ENCODE measurements at regions not wholly inside any gene's neighbourhood (a gene's known extent, or its start where the extent isn't known, plus 50 kb on each side); places are given as distances from the start of the nearest gene placed in this dataset.

GRCh38 chr5:74550927-74551326 is 89.6 kb downstream of the ENC1 start:
- no peak for DNase-seq
- H3K9me3 ChIP-seq = no peaks in the 10 kb centered on the region
- H3K27me3 ChIP-seq = no peaks in the 10 kb centered on the region
- H3K27ac ChIP-seq = no peak overlapping the region
- no peak overlapping the region for H3K4me3 ChIP-seq
- intact Hi-C loops (cut with DNase I; ENCODE audit: low total_unique reads) = no loop called here
- no peaks in the 10 kb centered on the region for H3K36me3 ChIP-seq (ENCODE audit: low read depth, missing control alignments)
- TF ChIP-seq POLR2A (IDR thresholded peaks at IDR 0.05) = no peak
- no peak for TF ChIP-seq CTCF (IDR thresholded peaks at IDR 0.05)
- H3K4me1 ChIP-seq = no peaks in the 10 kb centered on the region
- 70 to 95% methylated on average over 4 of the region's 4 CpGs for WGBS, 2 donors

- no peaks in the 10 kb centered on the region for H3K4me1 ChIP-seq
- DNase-seq = no peak
- H3K4me3 ChIP-seq = no peak overlapping the region
- 84 to 87% methylated on average over 3 of the region's 3 CpGs for WGBS, 2 donors
- H3K9me3 ChIP-seq = no peaks in the 10 kb centered on the region
- H3K36me3 ChIP-seq (ENCODE audit: low read depth, missing control alignments) = no peaks in the 10 kb centered on the region
- H3K27ac ChIP-seq = no peak overlapping the region
- H3K27me3 ChIP-seq = no peaks in the 10 kb centered on the region
- intact Hi-C loops (cut with DNase I; ENCODE audit: low total_unique reads) = no loop called here
- no peak for TF ChIP-seq POLR2A (IDR thresholded peaks at IDR 0.05)
- no peak for TF ChIP-seq CTCF (IDR thresholded peaks at IDR 0.05)
Measured at GRCh38 chr5:74549384-74549783, 91.1 kb downstream of the ENC1 start.

- no peak for DNase-seq
- TF ChIP-seq POLR2A (IDR thresholded peaks at IDR 0.05) (no peak), CTCF (IDR thresholded peaks at IDR 0.05) (no peak)
Measured at GRCh38 chr5:74546796-74547195, 93.7 kb downstream of the ENC1 start.

GRCh38 chr5:74544811-74545210 is 95.7 kb downstream of the ENC1 start:
- intact Hi-C loops (cut with DNase I; ENCODE audit: low total_unique reads) = no loop called here
- WGBS, 2 donors = 91 to 96% methylated on average over 2 of the region's 2 CpGs
- no peak for DNase-seq
- no peak overlapping the region for H3K4me3 ChIP-seq
- H3K9me3 ChIP-seq = no peaks in the 10 kb centered on the region
- H3K4me1 ChIP-seq = peaks cover 10% of the 10 kb centered on the region
- H3K27ac ChIP-seq = no peak overlapping the region
- no peak for TF ChIP-seq POLR2A (IDR thresholded peaks at IDR 0.05)
- TF ChIP-seq CTCF (IDR thresholded peaks at IDR 0.05) = no peak
- H3K36me3 ChIP-seq (ENCODE audit: low read depth, missing control alignments) = no peaks in the 10 kb centered on the region
- H3K27me3 ChIP-seq = no peaks in the 10 kb centered on the region

More at GRCh38 chr5:74546796-74547195, 93.7 kb downstream of the ENC1 start:
- H3K4me1 ChIP-seq = no peaks in the 10 kb centered on the region
- H3K9me3 ChIP-seq = no peaks in the 10 kb centered on the region
- H3K27me3 ChIP-seq = no peaks in the 10 kb centered on the region
- 79 to 94% methylated on average over 1 of the region's 1 CpG for WGBS, 2 donors
- no peaks in the 10 kb centered on the region for H3K36me3 ChIP-seq (ENCODE audit: low read depth, missing control alignments)
- intact Hi-C loops (cut with DNase I; ENCODE audit: low total_unique reads) = no loop called here
- H3K27ac ChIP-seq = no peak overlapping the region
- no peak overlapping the region for H3K4me3 ChIP-seq

- Histone ChIP-seq H3K4me1 (peaks cover 12% of the 10 kb centered on the region), H3K27me3 (no peaks in the 10 kb centered on the region), H3K27ac (no peak overlapping the region), H3K36me3 (ENCODE audit: low read depth, missing control alignments) (no peaks in the 10 kb centered on the region), H3K9me3 (no peaks in the 10 kb centered on the region), H3K4me3 (no peak overlapping the region)
- TF ChIP-seq POLR2A (IDR thresholded peaks at IDR 0.05) = no peak
- TF ChIP-seq CTCF (IDR thresholded peaks at IDR 0.05) = no peak
- 23 to 33% methylated on average over 14 of the region's 14 CpGs for WGBS, 2 donors
- intact Hi-C loops (cut with DNase I; ENCODE audit: low total_unique reads) = no loop called here
- no peak for DNase-seq
Measured at GRCh38 chr5:74543162-74543995, 97.1 kb downstream of the ENC1 start.

All from testis (tissue), 2 donors.